ENCODE measurements at regions not wholly inside any gene's neighbourhood (a gene's known extent, or its start where the extent isn't known, plus 50 kb on each side); places are given as distances from the start of the nearest gene placed in this dataset.

DNA sequence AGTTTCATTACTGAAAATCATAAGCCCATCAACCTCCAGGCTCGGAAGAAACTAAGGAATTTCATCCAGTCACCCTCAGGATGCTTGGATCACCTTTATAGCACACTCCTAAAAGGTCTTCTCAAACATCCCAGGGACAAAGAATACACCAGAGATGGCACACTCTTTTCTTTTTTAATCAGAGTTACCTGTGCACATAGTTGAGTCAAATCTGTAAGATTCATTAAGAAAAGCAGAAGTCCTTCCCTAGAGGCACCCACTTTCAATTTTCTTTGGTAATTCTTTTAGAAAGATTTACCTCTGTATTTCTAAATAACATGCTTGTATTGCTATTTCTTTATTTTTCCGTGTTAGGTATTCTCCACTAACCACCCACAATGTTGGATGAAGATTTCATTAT, 50.6 kb upstream of the IL6 start:
- no peak for DNase-seq (ENCODE audit: low read depth in 4 of 4, low spot score in 3 of 4)

DNA sequence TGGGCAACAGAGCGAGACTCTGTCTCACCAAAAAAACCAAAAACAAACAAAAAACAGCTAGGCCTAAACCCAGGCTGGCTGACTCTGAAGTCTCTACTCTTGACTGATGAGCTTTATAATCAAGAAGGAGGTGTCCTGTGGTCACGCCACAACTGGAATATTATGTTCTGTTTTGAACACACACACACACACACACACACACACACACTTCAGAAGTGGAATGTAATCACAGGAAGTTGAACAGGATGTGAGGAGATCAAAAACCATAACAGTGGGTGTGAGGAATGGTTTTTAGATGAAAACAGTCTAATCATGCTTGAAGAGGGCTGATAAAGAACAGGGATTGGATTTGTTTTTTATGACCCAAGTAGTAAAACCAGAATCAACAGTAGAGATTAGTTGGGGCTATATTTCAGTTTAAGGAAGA, 51.1 kb upstream of the IL6 start:
- DNase-seq (ENCODE audit: low read depth in 4 of 4, low spot score in 3 of 4), result no peak

DNA sequence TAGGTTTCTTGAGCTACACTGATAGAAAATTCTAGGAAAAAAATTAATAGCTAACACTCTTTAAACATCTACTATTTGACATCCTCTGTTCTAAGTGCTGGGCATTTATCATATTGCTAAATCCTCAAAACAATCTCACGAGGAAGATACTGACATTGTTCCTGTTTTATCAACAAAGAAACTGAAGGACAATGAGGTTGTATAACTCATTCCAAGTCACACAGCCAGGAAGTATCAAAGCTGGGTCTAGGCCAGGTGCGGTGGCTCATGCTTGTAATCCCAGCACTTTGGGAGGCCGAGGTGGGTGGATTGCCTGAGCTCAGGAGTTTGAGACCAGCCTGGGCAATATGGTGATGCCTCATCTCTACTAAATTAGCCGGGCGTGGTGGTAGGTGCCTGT, 51.6 kb upstream of the IL6 start:
- DNase-seq (ENCODE audit: low read depth in 4 of 4, low spot score in 3 of 4), result no peak

- no peak for DNase-seq (ENCODE audit: low read depth in 4 of 4, low spot score in 3 of 4)
These were observed 53.9 kb upstream of the IL6 start for GRCh38 chr7:22672846-22673680.

GRCh38 chr7:22671177-22671879, 55.7 kb upstream of the IL6 start:
- DNase-seq (ENCODE audit: low read depth in 4 of 4, low spot score in 3 of 4), result no peak

DNA sequence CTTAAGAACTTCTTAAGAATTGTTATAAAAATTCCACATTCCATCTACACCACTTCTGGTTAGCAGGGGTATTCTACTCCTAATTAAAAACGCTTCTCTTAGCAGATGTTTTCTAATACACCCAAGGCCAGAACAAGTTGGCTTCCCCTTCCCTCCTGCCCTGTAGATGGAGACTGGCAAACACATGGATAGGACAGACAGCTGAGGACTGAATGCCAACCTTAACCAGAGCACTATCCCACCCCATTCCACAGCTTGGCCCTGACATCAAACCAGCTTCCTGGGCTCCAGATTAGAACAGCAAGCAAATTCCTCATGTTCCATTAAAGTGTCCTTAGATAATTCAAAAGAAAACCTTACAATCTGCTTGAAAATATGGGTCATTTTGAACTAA, 56.6 kb upstream of the IL6 start:
- no peak for DNase-seq (ENCODE audit: low read depth in 4 of 4, low spot score in 3 of 4)

DNA sequence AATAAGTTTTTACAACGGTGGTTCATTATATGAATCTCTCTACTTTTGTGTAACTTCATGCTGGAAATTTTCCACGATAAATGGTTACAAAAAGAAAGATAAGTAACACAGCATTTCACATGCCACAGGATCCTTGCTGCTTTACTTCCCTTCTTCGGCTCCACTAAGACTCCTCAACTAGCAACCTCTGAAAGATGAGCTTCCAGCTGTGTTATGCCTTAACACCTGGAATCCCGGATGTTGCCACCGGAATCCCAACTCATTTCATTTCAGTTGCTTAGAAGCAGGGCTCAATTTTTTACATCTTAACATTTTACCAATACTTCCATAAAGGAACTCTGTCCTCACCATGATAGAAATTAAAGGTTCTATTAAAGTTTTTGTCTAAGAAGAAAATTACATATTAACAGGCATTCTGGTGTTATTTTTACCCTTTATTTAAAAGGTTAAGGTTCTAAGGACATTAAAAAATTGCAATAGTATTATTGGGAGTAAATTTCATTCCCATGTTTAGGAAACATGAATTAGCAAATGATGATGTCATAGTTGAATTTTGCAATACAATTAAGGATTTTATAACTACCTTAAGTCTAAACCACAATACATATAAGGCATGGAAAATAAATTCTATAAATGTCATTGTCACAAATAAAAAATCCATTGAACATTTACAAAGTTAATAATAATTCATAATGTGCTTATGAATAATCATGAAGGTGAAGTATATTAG, 57.1 kb upstream of the IL6 start:
- DNase-seq (ENCODE audit: low read depth in 4 of 4, low spot score in 3 of 4), result no peak

DNA sequence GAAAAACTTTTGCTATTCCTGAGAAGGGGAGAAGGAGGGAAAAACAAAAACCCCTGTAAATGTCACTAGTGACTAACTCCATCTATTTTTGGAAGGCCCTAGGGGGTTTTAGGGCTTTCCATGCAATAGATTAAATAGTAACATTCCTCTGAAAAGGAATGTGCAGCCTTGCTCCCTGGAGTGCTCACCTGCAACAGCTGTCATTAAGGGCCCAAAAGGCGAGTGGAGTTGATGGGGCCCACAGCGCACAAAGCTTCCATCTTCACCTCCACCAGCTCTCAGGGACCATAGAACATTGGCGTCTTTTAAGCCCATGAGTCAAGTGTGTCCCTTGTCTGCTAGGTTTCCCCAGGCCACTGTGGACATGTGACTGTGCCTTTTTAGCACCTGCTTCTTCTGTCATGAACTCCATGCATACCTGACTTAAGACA, 58.0 kb upstream of the IL6 start:
- no peak for DNase-seq (ENCODE audit: low read depth in 4 of 4, low spot score in 3 of 4)

DNA sequence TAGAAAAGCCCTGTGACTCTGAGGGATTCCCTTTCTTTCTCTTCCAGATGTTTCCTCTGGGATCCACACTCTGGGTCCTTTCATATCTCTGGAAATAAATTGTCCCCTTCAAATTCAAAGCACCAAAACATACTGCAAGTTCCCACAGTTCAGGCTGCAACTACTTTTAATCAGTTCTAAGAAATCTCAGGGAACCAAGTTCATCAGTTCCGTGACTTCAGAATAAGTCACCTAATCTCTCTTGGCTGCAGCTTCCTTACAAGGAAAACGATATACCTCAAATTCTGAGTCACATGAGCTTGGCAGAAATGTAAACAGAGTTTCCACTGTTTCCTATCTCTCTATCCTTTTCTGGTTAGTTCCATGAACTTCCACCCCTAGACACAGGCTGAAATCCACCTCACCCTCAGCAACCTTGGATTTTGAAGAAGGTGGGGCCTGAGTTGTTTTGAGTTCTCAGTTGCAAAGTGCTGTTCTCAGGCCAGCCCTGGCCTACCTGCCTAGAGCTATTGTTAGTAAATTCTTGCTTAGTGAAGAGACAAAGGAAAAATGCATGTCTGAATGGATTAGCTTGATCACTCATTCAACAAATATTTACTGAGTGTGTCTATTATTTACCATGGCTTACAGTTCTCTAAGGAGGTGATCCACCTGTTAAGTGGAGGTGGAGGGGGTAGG, 59.3 kb upstream of the IL6 start:
- DNase-seq (ENCODE audit: low read depth in 4 of 4, low spot score in 3 of 4), result no peak

- DNase-seq (ENCODE audit: low read depth in 4 of 4, low spot score in 3 of 4), result no peak
These were observed 59.8 kb upstream of the IL6 start for GRCh38 chr7:22667187-22667561.

GRCh38 chr7:22666732-22667131, 60.3 kb upstream of the IL6 start:
- no peak for DNase-seq (ENCODE audit: low read depth in 4 of 4, low spot score in 3 of 4)

- DNase-seq (ENCODE audit: low read depth in 4 of 4, low spot score in 3 of 4), result no peak
These were observed 61.1 kb upstream of the IL6 start for GRCh38 chr7:22665923-22666322.

DNA sequence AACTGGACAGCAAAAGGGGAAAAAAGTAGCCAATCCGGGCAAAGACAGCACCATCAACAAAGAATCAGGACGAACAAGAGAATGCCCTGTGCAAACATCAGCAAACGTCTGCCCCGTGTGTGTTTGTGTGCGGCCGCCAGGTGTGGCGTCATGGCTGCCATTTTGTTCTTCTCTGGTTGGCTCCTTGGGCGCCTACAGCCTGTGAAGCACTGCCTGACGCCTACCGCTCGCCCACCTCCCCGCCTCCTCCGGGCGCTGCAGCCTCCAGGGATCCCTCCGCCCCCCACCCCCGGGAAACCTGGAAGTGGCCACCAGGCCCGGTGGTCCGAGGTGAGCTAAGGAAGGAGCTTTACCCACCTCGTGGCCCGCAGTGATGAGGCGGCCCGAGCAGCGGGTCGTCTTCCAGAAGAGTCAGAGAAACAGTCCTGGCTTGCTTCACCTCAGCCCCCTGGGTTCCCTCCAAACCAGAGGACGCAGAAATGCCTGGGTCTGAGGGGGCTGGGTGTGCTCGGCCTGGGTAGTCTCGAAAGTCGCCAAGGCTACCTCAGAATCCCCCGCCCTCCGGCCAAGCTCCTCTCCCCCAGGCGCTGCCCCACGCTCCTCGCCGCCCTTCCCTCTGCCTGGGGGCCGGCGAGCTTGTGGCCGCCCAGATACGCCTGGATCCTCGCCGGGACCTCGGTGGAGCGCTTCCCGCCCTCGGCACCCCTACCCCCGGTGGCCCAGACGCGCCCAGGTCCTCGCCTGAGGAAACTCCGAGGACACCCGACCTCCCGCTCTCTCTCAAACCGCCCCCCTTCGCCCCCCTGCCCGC, 61.8 kb upstream of the IL6 start:
- no peak for DNase-seq (ENCODE audit: low read depth in 4 of 4, low spot score in 3 of 4)

DNA sequence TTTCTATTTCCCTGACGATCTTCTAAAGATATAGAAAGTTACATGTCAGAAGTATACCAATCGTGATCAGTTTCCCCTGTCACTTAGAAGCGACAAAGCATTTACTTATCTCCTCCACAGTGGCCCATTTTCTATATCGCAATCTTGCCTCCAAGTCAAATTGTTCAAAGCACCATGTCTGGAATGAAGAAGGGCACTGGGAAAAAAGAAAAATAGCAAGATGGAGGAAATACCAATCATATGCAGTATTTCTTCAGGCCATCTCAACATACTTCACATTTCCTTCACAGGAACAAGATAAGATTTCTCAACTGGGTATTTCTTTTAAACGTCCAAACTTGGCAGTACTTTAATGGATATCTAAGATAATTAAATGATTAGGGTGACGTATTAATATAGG, 63.3 kb upstream of the IL6 start:
- no peak for DNase-seq (ENCODE audit: low read depth in 4 of 4, low spot score in 3 of 4)

DNA sequence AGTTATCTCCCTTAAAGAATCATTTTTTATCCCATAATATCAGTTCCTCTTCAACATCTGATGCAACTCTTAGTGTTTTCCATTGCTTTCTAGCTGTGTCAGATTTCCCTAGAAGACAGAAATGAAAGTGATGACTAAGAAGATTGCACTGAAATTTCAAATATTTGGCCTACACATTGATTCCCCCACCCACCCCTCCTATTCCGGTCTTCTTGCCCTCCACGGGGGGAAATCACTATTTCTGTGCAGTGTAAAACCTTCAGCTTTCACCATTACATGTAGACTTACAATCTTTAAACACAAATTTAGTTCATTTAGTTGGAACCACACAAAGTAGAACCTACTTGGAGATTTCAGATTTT, 63.7 kb upstream of the IL6 start:
- no peak for DNase-seq (ENCODE audit: low read depth in 4 of 4, low spot score in 3 of 4)

DNA sequence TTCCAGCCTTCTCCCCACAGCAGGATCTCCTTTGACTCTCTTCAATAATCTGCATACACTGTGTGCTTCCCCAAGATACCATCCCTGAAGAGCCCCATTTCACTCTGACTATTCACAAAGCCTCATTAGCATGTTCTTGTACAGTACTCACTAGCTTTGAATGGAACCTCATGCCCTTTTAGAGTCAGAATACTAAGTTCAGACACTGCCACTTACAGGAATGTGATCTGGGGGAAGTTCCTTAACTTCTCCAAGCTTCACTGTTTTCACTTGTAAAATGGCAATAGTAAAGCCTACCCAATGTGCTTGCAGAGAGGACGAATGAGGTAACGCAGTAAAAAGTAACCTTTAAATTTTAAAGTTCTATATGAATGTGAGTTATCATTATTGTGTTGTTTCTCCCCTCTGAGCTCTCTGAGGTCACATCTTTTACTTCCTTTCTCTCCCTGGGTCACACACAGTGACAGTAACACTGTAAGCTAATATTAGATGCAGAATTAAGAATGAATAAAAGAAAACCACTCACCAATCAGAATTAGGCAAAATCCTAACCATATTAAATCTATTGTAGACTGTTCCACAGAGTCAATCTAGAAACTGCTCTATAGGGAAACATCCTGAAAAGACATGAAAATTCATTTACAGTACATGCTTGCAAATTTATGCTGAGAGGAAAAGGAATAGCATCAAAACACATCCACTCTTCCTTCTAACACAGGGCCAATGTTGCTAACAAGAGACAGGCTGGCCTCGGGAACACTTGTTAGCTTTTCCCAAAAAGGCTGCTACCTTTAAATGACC, 64.2 kb upstream of the IL6 start:
- no peak for DNase-seq (ENCODE audit: low read depth in 4 of 4, low spot score in 3 of 4)

DNA sequence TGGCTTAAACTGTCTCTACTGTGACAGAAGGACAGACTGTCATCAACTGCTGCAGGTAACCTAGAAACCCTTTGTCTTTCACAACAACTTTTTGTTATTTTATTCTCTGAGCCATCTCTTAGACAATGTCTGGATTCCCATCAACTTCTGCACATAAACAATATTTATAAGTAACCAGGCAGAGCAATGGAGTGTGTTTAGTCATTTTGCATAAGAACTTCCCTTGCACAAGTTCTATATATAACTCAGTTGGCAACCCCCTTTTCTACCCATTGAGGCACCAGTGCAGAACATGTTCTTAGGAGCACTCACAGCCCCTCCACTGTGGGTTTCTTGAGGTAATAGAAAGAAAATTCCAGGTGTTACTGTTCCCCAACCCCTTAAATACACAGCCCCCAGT, 65.0 kb upstream of the IL6 start:
- no peak for DNase-seq (ENCODE audit: low read depth in 4 of 4, low spot score in 3 of 4)

GRCh38 chr7:22660732-22661131, 66.3 kb upstream of the IL6 start:
- no peak for DNase-seq (ENCODE audit: low read depth in 4 of 4, low spot score in 3 of 4)

- no peak for DNase-seq (ENCODE audit: low read depth in 4 of 4, low spot score in 3 of 4)
These were observed 66.7 kb upstream of the IL6 start for GRCh38 chr7:22660293-22660692.

GRCh38 chr7:22659741-22660140, 67.3 kb upstream of the IL6 start:
- DNase-seq (ENCODE audit: low read depth in 4 of 4, low spot score in 3 of 4), result no peak

Data from left renal pelvis (tissue), 4 donors.